ENCODE measurements at regions not wholly inside any gene's neighbourhood (a gene's known extent, or its start where the extent isn't known, plus 50 kb on each side); places are given as distances from the start of the nearest gene placed in this dataset.

GRCh38 chr3:153445817-153446216, 283.8 kb downstream of the RAP2B start:
- no peak for DNase-seq
- intact Hi-C loops (cut with DNase I) = no loop called here
- Histone ChIP-seq H3K27ac (no peak overlapping the region), H3K27me3 (no peaks in the 10 kb centered on the region), H3K4me3 (no peak overlapping the region), H3K4me1 (no peaks in the 10 kb centered on the region), H3K9me3 (no peaks in the 10 kb centered on the region), H3K36me3 (replicated peaks in 1 of 2; ENCODE audit: insufficient read depth in 1 of 2, low read depth in 2 of 2) (no peaks in the 10 kb centered on the region)
- no peak for ATAC-seq
- TF ChIP-seq POLR2A (IDR thresholded peaks at IDR 0.05) (no peak), CTCF (IDR thresholded peaks at IDR 0.05) (no peak)
- WGBS, 2 donors = 53 to 55% methylated on average over 2 of the region's 2 CpGs

GRCh38 chr3:153448151-153448829, 286.3 kb downstream of the RAP2B start:
- intact Hi-C loops (cut with DNase I) = no loop called here
- Histone ChIP-seq H3K36me3 (replicated peaks in 1 of 2; ENCODE audit: insufficient read depth in 1 of 2, low read depth in 2 of 2) (no peaks in the 10 kb centered on the region), H3K9me3 (no peaks in the 10 kb centered on the region), H3K27ac (no peak overlapping the region), H3K27me3 (no peaks in the 10 kb centered on the region), H3K4me3 (no peak overlapping the region), H3K4me1 (no peaks in the 10 kb centered on the region)
- ATAC-seq (no peak), DNase-seq (no peak)
- 54 to 58% methylated on average over 5 of the region's 5 CpGs for WGBS, 2 donors
- TF ChIP-seq CTCF (IDR thresholded peaks at IDR 0.05) = no peak
- TF ChIP-seq POLR2A (IDR thresholded peaks at IDR 0.05) = no peak

- no peak overlapping the region for H3K27ac ChIP-seq
- WGBS, 2 donors = 56 to 59% methylated on average over 2 of the region's 2 CpGs
- no peaks in the 10 kb centered on the region for H3K27me3 ChIP-seq
- DNase-seq (no peak), ATAC-seq (no peak)
- H3K4me1 ChIP-seq = no peaks in the 10 kb centered on the region
- no peak for TF ChIP-seq CTCF (IDR thresholded peaks at IDR 0.05)
- no peak for TF ChIP-seq POLR2A (IDR thresholded peaks at IDR 0.05)
- no peaks in the 10 kb centered on the region for H3K36me3 ChIP-seq (replicated peaks in 1 of 2; ENCODE audit: insufficient read depth in 1 of 2, low read depth in 2 of 2)
- H3K9me3 ChIP-seq = no peaks in the 10 kb centered on the region
- intact Hi-C loops (cut with DNase I) = no loop called here
- H3K4me3 ChIP-seq = no peak overlapping the region
Measured at GRCh38 chr3:153456833-153457545, 295.0 kb downstream of the RAP2B start.

GRCh38 chr3:153458881-153459280, 296.9 kb downstream of the RAP2B start:
- ATAC-seq (no peak), DNase-seq (no peak)
- TF ChIP-seq POLR2A (IDR thresholded peaks at IDR 0.05) (no peak), CTCF (IDR thresholded peaks at IDR 0.05) (no peak)
- H3K4me1 ChIP-seq = no peaks in the 10 kb centered on the region
- no peaks in the 10 kb centered on the region for H3K36me3 ChIP-seq (replicated peaks in 1 of 2; ENCODE audit: insufficient read depth in 1 of 2, low read depth in 2 of 2)
- intact Hi-C loops (cut with DNase I) = no loop called here
- no peak overlapping the region for H3K4me3 ChIP-seq
- no peaks in the 10 kb centered on the region for H3K9me3 ChIP-seq
- no peak overlapping the region for H3K27ac ChIP-seq
- H3K27me3 ChIP-seq = no peaks in the 10 kb centered on the region
- WGBS, 2 donors = 28 to 47% methylated on average over 3 of the region's 3 CpGs

GRCh38 chr3:153462545-153462944, 300.5 kb downstream of the RAP2B start:
- no peak for ATAC-seq
- TF ChIP-seq POLR2A (IDR thresholded peaks at IDR 0.05) = no peak
- TF ChIP-seq CTCF (IDR thresholded peaks at IDR 0.05) = no peak
- intact Hi-C loops (cut with DNase I) = no loop called here
- Histone ChIP-seq H3K27ac (no peak overlapping the region), H3K27me3 (no peaks in the 10 kb centered on the region), H3K36me3 (replicated peaks in 1 of 2; ENCODE audit: insufficient read depth in 1 of 2, low read depth in 2 of 2) (no peaks in the 10 kb centered on the region), H3K9me3 (no peaks in the 10 kb centered on the region), H3K4me1 (no peaks in the 10 kb centered on the region), H3K4me3 (no peak overlapping the region)
- 48 to 52% methylated on average over 1 of the region's 1 CpG for WGBS, 2 donors
- no peak for DNase-seq

All from body of pancreas (tissue), 4 donors.